Fibroblast of peridontal ligament (primary cell): ENCODE measurements at regions not wholly inside any gene's neighbourhood (a gene's known extent, or its start where the extent isn't known, plus 50 kb on each side); places are given as distances from the start of the nearest gene placed in this dataset.

ENCODE experiments used
- DNase-seq: peaks from one replicate; pipeline ENCODE4 v3.0.0-alpha.2; 2010; ENCODE audit errors: extremely low read depth

DNA sequence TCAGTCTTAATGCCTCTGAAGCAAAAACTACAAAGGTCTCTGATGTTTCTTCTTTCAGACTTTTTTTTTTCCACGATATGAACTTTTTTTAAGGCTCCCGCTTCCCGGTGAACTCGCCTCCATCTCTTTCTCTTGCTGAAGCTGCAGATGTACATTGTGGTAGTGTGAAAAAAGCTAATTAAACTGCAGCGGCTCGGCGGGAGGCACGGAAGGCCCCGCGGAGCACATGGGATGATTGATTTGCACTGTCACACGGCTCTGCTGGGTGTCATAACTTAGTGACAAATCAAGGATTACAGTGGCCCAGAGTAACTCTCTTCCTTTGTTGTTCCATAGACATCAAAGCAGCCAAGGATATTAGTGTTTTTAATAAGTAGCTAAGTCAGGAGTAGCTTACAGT is 196.3 kb downstream of the AXIN2 start:
- no peak for DNase-seq

- no peak for DNase-seq
These were observed 197.0 kb downstream of the AXIN2 start for GRCh38 chr17:65364438-65364837.

DNA sequence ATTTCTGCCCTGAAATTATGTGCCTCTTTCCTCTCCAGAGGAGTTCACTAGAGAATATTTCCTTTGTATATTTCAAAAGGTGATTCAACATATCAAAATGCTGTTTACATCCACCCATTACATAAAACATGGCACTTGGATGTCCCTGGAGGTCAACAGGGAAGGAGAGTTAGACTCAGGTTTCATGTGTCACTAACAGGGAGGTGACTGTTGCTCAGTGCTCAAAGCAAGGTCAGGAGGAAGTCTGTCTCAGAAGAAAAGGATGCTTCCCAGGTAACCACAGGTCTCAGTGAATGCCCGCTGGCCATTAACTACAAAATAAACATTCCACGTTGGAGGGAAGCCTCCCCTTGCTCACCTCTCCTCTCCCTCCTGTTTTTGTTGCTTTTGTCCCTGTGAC is 198.6 kb downstream of the AXIN2 start:
- no peak for DNase-seq

- DNase-seq: no peak
These were observed 200.4 kb downstream of the AXIN2 start for GRCh38 chr17:65360961-65361552.

GRCh38 chr17:65359016-65359415 is 202.4 kb downstream of the AXIN2 start:
- peak; percentile 54 for DNase-seq

- DNase-seq: no peak
These were observed 204.9 kb downstream of the AXIN2 start for GRCh38 chr17:65356536-65356935.

DNA sequence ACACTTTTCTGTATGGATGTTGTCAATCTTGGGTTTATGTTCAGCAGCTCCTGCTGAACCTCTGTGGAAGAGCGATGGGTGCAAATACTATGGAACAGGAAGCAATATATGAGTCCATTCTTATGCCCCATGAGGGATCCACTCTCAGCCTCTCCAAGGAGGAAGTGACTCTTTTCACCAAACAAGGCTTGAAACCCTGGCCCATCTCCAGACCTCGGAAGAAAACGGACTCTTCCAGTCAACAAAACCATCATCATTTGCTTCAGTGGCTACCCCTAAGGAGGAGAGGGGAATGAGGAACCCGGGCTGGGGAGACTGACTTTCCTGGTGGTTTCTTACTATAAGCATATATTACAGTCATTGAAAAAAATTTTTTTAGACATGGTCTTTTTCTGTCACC is 206.2 kb downstream of the AXIN2 start:
- DNase-seq: no peak

GRCh38 chr17:65349916-65350315 is 211.5 kb downstream of the AXIN2 start:
- no peak for DNase-seq

GRCh38 chr17:65346166-65346565 is 209.0 kb downstream of the RGS9 start:
- DNase-seq: no peak

- peak; percentile 20 for DNase-seq
These were observed 208.3 kb downstream of the RGS9 start for GRCh38 chr17:65345261-65346005.

DNA sequence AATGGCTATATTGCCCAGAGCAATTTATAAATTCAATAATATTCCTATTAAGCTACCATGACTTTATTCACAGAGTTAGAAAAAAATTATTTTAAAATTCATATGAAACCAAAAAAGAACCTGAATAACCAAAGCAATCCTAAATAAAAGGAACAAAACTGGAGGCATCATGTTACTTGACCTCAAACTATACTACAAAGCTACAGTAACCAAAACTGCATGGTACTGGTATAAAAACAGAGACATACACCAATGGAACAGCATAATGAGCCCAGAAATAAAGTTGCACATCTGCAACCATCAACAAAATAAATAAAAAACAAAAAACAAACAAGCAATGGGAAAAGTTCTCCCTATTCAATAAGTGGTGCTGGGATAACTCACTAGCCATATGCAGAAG is 203.2 kb downstream of the RGS9 start:
- no peak for DNase-seq

- DNase-seq: no peak
These were observed 197.2 kb downstream of the RGS9 start for GRCh38 chr17:65334406-65334805.

GRCh38 chr17:65332779-65333178 is 195.6 kb downstream of the RGS9 start:
- no peak for DNase-seq

GRCh38 chr17:65332375-65332774 is 195.2 kb downstream of the RGS9 start:
- peak; percentile 28 for DNase-seq

DNA sequence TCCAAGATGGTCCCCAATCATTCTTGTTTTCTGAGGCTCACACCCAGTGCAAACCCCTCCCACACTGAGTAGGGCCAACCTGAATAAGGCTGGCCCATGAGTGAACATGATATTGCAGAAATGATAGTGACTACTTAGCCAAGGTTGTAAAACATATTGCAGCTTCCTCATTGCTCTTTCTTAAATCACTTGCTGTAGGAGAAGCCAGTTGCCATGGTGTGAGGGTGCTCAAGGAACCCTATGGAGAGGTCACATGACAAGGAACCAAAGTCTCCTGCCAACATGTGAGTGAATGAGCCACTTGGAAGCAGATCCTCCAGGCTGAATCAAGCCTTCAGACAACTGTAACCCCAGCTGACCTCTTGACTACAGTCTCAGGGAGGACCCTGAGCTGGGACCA is 191.4 kb downstream of the RGS9 start:
- DNase-seq: no peak

- DNase-seq: peak; percentile 9
These were observed 187.6 kb downstream of the RGS9 start for GRCh38 chr17:65324611-65325342.

- DNase-seq: no peak
These were observed 185.9 kb downstream of the RGS9 start for GRCh38 chr17:65323049-65323448.

DNA sequence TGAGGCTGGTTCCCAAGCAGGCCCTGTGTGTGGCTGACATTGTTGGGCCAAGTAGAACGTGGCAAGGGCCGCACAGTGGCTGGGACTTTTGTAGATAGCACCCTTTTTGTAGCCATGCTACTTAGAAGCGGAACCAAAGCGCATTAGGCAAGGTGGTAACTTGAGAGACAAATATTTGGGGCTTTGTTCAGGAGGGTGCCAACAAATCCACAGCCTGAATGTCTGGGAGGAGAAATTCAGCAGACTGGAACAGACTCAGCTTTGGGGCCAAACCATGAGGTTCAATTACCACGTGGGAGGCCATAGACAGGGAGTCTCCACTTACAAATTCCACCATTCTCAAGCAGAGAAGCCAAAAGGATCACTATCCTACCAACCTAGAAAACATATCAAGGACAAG is 183.7 kb downstream of the RGS9 start:
- DNase-seq: no peak

GRCh38 chr17:65314212-65314611 is 177.0 kb downstream of the RGS9 start:
- DNase-seq: no peak

DNA sequence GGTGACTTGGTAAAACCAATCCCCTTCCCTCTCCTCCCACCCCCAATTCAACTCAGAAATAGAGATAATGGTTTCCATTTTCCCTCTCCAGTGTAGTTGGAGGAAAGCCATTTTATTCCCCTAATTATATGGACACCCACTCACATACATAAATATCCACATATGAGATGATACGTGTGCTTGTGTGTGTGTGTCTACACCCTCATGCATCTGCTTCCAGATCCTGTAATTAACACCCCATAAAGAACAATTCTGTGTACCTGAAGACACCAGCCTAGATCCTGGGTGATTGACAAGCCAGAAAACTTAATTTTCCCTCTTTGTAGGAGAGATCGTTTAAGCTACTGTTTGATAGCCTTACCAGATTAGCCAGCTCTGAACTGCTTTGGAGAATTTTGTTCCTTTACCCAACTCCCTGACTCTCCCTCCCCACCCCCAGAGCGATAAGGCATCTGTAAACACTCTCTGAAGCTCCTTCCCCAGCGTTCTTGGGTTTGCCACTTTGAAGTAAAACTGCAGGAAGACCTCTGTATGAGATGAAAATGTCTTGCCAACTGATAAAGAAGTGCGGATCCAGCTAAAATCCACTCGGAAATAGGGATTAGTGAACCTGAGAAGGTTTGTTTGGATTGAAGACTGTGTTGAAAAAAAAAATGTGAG is 175.7 kb downstream of the RGS9 start:
- no peak for DNase-seq

GRCh38 chr17:65311261-65311660 is 174.1 kb downstream of the RGS9 start:
- no peak for DNase-seq

- DNase-seq: no peak
These were observed 170.8 kb downstream of the RGS9 start for GRCh38 chr17:65307961-65308316.
